AG09309 (cell line): ENCODE measurements at regions not wholly inside any gene's neighbourhood (a gene's known extent, or its start where the extent isn't known, plus 50 kb on each side); places are given as distances from the start of the nearest gene placed in this dataset.

ENCODE experiments used
- DNase-seq: peaks from one replicate; pipeline ENCODE4 v3.0.0-alpha.2; 2010; ENCODE audit warnings: low read depth
- H3K4me3 ChIP-seq: 2 replicates; pipeline ENCODE4 v1.5.1; 2011; ENCODE audit warnings: mild to moderate bottlenecking, low read depth, low read length, moderate library complexity; ENCODE audit not compliant: control insufficient read depth
- TF ChIP-seq, protein P1 (sequence below): IDR thresholded peaks from 2 replicates; pipeline ENCODE4 v1.5.1; 2011; ENCODE audit warnings: mild to moderate bottlenecking, low read depth, low read length, inconsistent platforms; ENCODE audit not compliant: insufficient read depth, control insufficient read depth; ENCODE audit errors: missing control alignments

DNA sequence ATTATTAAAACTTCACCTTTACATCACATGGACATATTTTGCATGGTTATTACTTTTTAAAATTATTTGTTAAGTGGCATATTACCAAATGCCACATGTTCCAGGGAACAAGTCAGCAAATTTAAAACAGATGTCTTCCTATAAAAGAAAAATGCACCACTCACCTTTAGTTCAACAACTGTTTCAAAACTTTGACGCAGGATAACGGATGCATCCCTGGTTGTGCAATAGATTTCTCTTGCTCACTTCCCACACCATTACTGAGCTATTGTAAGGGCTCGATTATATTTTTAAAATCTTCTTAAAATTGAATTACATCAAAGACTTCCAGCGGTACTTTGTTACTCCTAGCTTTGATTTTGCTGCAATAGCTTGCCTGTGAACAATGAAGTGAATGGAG, 93.0 kb upstream of the ARHGAP24 start:
- peak; percentile 4 for DNase-seq

DNA sequence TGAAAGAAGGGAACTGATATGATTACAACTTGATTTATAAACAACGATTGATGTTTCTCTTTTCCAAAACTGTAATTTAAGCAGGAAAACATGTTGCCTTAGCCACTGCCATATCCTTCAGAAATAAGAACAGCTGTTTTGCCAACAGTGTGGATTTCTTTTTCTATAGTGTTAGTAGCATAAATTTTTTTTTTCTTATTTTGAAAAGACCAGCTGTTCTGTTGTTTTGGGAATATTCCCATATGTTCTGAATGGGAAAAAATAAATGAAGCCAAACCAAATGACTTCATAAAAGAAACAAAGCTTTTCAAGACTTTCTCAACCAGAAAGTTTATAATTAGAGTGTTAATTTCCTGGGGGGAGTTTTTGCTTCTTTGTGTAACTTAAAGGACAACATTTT, 83.9 kb upstream of the ARHGAP24 start:
- no peak overlapping the region for H3K4me3 ChIP-seq
- TF ChIP-seq, protein P1, sequence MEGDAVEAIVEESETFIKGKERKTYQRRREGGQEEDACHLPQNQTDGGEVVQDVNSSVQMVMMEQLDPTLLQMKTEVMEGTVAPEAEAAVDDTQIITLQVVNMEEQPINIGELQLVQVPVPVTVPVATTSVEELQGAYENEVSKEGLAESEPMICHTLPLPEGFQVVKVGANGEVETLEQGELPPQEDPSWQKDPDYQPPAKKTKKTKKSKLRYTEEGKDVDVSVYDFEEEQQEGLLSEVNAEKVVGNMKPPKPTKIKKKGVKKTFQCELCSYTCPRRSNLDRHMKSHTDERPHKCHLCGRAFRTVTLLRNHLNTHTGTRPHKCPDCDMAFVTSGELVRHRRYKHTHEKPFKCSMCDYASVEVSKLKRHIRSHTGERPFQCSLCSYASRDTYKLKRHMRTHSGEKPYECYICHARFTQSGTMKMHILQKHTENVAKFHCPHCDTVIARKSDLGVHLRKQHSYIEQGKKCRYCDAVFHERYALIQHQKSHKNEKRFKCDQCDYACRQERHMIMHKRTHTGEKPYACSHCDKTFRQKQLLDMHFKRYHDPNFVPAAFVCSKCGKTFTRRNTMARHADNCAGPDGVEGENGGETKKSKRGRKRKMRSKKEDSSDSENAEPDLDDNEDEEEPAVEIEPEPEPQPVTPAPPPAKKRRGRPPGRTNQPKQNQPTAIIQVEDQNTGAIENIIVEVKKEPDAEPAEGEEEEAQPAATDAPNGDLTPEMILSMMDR, result no peak
- no peak for DNase-seq

More for the DNA sequence above, 93.0 kb upstream of the ARHGAP24 start:
- TF ChIP-seq, protein P1, result no peak
- no peak overlapping the region for H3K4me3 ChIP-seq

DNA sequence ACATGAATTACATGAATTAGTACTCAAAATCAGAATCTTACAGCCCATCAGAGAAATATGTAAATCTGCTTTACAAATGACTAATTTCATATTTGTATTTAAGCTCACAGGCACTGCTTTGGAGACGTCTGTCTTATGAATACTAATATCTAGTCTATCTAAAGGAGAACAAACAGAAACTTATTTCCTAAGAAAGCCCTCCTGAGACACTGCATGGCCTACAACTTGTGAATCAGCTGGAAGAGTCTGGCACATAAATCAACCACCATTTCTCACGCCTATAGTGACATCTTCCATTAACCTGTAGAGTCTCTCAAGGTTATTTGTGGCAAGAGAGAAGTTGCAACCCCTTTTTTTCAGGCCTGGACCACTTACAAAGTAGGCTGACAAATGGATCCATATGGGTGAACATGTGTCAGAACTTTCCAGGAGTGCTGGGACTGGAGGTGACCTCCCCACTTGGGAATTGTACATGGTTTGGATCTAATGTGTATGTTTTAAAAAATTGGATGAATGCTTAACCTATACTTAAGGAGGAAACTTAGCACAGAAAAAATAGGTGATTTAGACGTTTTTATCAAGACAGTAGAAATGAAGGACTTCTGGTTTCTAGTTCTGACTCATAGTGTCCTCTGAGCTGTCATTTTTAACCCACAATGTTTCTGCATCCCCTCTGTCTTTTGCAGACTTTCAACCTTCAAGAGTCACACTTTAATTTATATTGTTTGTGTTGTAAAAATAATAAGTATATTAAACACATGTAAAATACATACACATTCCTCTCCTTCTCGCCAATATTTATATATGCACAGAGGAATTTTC, 83.2 kb upstream of the ARHGAP24 start:
- H3K4me3 ChIP-seq, result no peak overlapping the region
- TF ChIP-seq, protein P1, result no peak
- DNase-seq, result no peak

DNA sequence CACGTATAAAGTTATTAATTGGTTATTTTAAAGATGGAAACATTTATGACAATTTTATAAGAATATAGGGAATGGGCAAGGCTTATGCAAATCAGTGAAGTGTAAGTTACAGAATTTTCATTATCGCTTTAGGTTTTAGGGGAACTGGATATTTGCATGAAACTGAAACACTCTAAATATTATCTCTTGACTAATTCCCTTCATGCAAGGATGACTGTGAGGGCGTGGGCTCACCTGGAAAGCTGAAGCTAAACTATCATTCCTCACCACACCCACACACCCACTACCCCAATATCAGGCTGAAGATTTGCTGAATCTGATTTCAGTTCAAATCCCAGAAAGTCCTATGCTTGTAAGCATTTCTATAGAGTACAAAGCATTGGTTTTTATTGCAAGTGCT, 81.7 kb upstream of the ARHGAP24 start:
- H3K4me3 ChIP-seq, result no peak overlapping the region
- TF ChIP-seq, protein P1, result no peak
- DNase-seq, result no peak

DNA sequence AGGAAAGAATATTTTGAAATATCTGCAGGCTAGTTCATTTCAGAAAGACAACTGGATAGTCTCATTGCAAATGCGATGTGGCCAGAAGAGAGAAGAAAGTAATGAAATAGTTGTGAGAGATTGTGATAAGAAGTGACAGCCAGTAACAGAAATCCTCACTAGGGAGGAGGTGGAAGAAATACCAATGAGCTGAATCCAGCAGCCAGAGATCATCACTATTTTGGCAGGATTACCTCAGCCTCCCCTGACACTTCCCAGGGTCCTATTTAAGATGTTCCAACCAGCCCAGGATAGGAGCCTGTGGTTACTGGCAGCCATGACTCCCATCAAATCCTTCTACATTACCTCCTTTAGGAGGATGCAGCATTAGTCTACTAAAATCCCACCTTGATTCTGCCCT, 76.7 kb upstream of the ARHGAP24 start:
- no peak for DNase-seq
- H3K4me3 ChIP-seq, result no peak overlapping the region
- TF ChIP-seq, protein P1, result no peak

DNA sequence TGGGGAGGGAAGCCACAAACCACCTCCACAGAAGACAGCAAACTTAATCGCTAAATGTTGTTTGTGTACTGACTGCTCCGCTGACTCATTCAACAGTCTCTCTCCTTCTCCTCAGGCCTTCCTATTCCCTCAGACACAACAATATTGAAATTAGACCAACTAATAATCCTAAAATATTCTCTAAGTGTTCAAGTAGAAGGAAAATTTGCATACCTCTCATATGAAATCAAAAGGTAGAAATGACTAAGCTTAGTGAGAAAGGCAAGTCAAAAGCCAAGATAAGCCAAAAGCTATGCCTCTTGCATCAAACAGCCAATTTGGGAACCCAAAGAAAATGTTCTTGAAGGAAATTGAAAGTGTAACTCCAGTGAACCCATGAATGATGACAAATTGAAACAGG, 75.7 kb upstream of the ARHGAP24 start:
- no peak overlapping the region for H3K4me3 ChIP-seq
- TF ChIP-seq, protein P1, result no peak
- DNase-seq, result no peak
